ENCODE measurements at regions not wholly inside any gene's neighbourhood (a gene's known extent, or its start where the extent isn't known, plus 50 kb on each side); places are given as distances from the start of the nearest gene placed in this dataset.

DNA sequence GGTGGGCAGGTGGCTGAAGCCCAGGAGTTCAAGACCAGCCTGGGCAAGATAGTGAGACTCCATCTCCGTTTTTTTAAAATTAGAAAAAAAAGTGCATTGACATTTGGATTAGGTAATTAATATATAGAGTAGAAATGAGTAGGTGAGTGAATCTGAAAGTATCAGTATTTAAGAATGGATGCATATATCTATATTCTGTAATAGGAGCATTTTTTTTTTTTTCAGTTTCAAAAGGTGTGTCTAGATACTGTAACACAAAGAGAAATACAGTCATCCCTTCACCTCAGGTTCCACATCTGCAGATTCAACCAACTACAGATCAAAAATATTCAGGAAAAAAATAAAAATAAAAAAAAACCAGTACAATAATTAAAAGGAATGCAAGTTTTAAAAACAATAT, 50.8 kb downstream of the RBM27 start:
- H3K27ac Mint-ChIP-seq, result peak overlapping the region in 1 of 10 donors; percentile 4
- POLR2A ChIA-PET, result no interaction called here
- ATAC-seq, result no peak
- no peaks in the 10 kb centered on the region for H3K9me3 Mint-ChIP-seq
- peaks cover 0 to 10% (median 4%) of the 10 kb centered on the region in 4 donors for H3K4me1 Mint-ChIP-seq
- peaks cover 0 to 87% (median 13%) of the 10 kb centered on the region in 3 donors for H3K36me3 Mint-ChIP-seq
- DNase-seq, result no peak
- no peaks in the 10 kb centered on the region for H3K27me3 Mint-ChIP-seq
- no peak overlapping the region for H3K4me3 Mint-ChIP-seq

DNA sequence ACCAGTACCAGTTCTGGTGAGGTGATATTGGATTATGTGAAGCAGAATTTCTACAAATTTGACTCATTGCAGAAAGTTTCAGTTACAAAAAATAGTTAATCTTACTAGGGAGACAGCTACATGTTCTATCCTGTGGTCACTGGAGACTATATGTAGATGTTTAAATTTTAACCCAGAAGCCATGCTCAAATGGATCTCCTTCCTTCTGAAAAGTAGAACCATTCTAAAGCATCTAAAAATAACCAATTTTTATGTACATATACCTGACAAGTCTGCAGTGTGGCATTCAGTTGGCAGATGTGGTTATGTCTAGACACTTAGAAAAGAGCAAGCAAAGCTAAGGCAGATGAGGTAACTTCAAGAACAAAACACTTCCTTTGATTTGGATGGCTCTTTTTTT, 65.5 kb upstream of the POU4F3 start:
- no peak overlapping the region for H3K4me3 Mint-ChIP-seq

DNA sequence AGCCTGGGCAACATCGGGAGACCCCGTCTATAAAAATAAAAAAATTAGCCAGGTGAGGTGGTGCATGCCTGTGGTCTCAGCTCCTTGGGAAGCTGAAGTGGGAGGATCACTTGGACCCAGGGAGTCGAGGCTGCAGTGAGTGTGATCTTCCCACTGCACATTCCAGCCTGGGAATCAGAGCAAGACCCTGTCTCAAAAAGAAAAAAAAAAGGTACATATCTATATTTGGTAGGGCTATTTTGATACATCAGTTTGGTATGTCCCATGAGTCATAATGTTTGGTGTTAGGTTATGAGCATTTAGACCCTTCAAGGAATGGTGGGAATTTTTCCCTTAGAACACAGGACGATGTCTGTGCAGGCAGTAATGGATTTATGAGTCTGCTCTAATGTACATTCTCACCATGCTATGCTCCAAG, 55.3 kb upstream of the POU4F3 start:
- H3K27me3 Mint-ChIP-seq, result no peaks in the 10 kb centered on the region
- peaks cover 0 to 78% (median 3%) of the 10 kb centered on the region in 3 donors for H3K36me3 Mint-ChIP-seq
- H3K4me1 Mint-ChIP-seq, result peaks cover 0 to 2% (median 0%) of the 10 kb centered on the region in 4 donors
- H3K9me3 Mint-ChIP-seq, result no peaks in the 10 kb centered on the region
- ATAC-seq, result no peak
- H3K4me3 Mint-ChIP-seq, result no peak overlapping the region
- DNase-seq, result no peak
- POLR2A ChIA-PET, result no interaction called here
- H3K27ac Mint-ChIP-seq, result no peak overlapping the region

More for the DNA sequence above, 65.5 kb upstream of the POU4F3 start:
- DNase-seq, result no peak
- peaks cover 0 to 87% (median 31%) of the 10 kb centered on the region in 3 donors for H3K36me3 Mint-ChIP-seq
- H3K4me1 Mint-ChIP-seq, result no peaks in the 10 kb centered on the region
- H3K27me3 Mint-ChIP-seq, result no peaks in the 10 kb centered on the region
- peak overlapping the region in 1 of 10 donors; percentile 24 for H3K27ac Mint-ChIP-seq
- POLR2A ChIA-PET, result no interaction called here
- ATAC-seq, result no peak
- H3K9me3 Mint-ChIP-seq, result no peaks in the 10 kb centered on the region

DNA sequence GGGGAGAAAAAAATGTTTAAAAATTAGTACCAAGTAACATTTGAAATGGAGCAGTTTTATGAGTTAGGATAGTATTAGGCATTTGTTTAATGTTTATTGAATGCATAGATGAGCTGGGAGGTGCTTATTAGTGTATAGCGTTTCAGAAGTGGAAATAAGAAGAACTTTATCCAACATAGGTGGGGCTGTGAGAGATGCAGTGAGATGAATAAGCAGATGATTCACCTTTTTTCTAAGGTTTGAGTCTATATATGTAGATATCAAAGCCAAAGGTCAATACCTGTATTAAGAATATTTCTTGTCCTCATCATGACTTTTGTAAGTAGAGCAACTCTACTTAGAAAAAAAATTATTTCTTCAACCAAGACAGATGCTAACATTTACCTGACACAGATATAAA, 54.6 kb upstream of the POU4F3 start:
- no peaks in the 10 kb centered on the region for H3K9me3 Mint-ChIP-seq
- H3K36me3 Mint-ChIP-seq, result peaks cover 0 to 77% (median 2%) of the 10 kb centered on the region in 3 donors
- H3K27ac Mint-ChIP-seq, result no peak overlapping the region
- H3K4me1 Mint-ChIP-seq, result peaks cover 0 to 2% (median 0%) of the 10 kb centered on the region in 4 donors
- POLR2A ChIA-PET, result no interaction called here
- ATAC-seq, result no peak
- no peaks in the 10 kb centered on the region for H3K27me3 Mint-ChIP-seq
- no peak overlapping the region for H3K4me3 Mint-ChIP-seq
- DNase-seq, result no peak

All from naive thymus-derived CD8-positive, alpha-beta T cell (primary cell).